GM12872 (cell line): ENCODE measurements at regions not wholly inside any gene's neighbourhood (a gene's known extent, or its start where the extent isn't known, plus 50 kb on each side); places are given as distances from the start of the nearest gene placed in this dataset.

Source experiments
- TF ChIP-seq, protein P1 (sequence below): IDR thresholded peaks from 3 replicates; pipeline ENCODE4 v1.5.1; 2011; ENCODE audit warnings: low read depth, mild to moderate bottlenecking, low read length, moderate library complexity; ENCODE audit not compliant: insufficient read depth

DNA sequence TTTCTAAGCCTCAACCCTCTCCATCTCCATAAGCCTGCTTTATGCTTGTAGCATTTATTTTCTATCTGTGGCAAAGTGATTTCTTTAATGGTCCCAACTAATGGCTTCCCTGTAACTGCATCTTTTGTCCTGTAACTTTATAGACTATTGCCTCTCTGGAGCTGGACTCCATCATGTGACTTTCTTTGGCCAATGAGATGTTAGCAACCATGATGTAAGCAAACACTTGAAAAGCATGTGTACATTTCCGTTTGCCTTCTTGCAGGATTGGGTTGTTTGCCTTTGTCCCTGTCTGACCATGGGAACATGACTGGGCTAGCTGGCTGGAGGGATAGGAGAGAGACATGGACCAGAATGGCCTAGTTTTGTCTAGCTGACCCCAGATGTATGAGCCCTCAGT, 106.0 kb upstream of the LRIG1 start:
- TF ChIP-seq, protein P1, sequence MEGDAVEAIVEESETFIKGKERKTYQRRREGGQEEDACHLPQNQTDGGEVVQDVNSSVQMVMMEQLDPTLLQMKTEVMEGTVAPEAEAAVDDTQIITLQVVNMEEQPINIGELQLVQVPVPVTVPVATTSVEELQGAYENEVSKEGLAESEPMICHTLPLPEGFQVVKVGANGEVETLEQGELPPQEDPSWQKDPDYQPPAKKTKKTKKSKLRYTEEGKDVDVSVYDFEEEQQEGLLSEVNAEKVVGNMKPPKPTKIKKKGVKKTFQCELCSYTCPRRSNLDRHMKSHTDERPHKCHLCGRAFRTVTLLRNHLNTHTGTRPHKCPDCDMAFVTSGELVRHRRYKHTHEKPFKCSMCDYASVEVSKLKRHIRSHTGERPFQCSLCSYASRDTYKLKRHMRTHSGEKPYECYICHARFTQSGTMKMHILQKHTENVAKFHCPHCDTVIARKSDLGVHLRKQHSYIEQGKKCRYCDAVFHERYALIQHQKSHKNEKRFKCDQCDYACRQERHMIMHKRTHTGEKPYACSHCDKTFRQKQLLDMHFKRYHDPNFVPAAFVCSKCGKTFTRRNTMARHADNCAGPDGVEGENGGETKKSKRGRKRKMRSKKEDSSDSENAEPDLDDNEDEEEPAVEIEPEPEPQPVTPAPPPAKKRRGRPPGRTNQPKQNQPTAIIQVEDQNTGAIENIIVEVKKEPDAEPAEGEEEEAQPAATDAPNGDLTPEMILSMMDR = no peak

DNA sequence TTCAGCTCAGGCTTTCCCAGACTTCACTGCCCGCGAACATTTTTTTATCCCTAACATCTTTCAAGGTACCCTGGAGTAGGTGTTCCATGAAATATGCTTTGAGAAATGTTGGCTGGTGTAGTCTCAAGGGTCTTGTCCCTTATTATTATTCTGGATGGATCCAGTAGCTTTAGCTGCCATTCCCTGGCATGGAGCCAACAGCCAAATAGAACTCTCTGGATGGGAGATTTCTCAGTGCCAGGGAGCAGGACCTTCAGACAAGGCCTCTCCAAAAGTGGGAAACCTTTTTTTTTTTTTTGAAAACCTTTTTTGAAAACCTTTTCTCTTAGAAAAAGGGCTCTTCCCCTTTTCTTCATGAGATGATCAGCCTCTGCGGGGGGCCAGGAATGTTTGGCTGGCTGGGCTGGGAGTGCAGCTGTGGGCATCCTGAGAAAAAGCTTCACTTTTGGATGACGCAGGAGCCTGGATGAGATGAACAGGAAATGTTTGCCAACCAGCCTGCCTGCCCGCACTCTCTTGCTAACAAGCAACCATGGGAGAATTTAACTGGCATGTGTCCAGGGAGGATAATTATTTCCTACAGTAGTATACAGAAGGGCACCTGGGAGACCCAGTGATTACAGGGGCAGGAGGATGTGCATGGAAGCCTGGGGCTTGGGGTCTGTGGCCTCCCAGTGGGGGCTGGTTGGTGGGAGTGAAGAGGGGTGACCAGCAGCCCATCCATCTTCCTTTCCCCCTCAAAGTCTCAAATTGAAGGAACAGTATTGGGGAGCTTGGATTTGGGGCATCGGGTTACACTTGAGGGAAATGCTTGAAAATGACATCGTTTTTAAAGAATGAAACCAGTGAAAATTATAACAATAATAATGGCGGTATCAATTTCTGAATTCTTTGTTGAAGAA, 109.1 kb upstream of the LRIG1 start:
- TF ChIP-seq, protein P1 = no peak

DNA sequence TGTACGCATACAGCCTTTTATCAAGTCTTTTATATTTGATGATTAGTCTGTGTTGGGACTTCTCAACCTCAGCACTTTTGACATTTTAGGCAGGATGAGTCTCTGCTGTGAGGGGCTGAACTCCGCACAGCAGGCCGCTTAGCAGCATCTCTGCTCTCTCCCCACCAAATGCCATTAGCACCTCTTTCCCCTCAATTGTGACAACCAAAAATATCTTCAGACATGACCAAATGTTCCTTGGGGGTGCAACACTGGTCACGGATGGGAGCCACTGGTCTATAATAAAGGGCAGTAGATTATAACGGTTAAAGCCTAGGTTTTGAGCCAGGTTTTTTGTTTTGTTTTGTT, 109.7 kb upstream of the LRIG1 start:
- TF ChIP-seq, protein P1 = no peak

DNA sequence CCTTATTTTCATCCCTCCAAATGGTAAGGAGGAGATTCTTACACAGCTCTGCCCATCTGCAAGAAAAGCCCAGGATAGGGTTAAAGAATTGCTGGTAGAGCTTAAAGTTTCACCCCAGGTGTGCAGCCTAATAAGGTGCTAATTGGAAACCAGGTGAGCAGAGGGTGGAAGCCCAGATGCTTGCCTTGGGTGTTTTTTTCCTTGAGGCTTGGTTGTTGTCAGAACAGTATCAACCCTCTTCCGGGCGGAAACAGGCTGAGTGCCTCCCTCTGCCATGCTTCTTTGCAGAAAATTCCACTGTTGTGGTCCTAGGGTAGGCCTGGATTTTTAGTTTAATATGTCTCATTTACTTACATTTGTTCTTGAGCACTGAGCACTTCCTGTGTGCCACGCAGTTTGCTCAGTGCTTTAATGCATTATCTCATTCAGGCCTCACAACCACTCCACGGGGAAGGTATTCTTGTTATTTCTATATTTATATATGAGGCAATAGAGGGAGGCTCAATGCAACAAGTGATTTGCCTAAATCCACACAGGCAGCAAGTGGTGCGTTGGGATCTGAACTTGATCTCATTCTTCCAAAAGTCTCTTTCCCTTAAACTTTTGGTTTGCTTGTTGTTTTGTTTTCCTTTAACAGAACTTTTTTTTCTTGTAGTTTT, 115.0 kb upstream of the LRIG1 start:
- TF ChIP-seq, protein P1 = no peak

DNA sequence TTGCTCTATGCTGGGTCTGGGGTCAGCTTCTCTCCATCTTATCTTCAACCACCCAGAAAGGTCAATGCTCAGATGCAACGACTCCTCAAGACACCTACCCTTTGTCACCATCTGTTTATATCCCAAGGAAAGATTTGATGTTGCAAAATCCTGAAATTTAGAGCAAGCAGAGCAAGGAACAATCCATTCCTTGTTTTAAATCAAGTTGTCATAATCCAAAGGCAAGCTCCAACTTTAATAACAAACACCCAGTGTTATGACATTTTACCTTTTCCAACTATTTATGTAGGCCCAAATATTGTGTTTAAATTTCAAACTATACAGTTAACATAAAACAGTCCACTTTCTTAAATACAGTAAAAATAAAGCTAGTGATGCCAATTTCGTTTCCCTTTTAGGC, 116.5 kb upstream of the LRIG1 start:
- TF ChIP-seq, protein P1 = no peak

DNA sequence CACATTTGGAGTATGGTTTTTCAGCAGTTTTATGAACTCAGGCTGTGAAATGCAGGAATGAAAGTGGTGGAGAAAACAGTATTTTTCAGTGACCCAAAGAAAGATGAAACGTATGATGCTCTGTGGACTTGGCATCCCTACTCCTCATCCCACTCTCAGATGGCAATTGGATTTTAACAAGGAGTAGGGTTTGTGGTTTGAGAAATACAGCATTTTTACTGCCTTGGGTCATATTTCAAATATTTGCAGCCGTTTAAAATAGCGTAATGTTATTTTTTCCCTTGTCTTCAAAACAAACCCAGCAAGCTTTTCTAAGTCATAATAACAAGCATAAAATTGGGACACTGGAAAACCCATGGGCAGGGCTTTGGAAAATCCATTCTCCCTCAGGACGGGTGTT, 117.2 kb upstream of the LRIG1 start:
- TF ChIP-seq, protein P1 = no peak

DNA sequence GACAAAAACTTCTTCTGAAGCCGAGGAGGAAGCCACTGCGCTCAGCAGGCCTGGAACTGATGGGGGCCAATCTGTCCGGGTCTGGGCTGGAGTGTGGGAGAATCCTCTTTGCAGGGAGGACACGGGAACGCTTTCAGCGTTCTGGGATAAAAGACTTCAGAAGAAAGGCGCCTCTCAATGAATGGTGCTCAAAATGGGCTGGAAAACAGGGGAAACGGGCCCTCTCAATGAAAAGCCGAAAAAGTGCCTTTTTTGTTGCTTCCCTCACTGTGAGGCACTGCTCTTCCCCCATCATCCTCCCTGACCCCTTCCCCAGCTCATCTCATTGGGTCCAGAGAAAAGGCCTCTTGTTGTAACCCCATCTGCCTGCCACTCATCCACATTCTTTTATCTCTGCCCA, 119.5 kb upstream of the LRIG1 start:
- TF ChIP-seq, protein P1 = no peak
